ENCODE measurements at regions not wholly inside any gene's neighbourhood (a gene's known extent, or its start where the extent isn't known, plus 50 kb on each side); places are given as distances from the start of the nearest gene placed in this dataset.

DNA sequence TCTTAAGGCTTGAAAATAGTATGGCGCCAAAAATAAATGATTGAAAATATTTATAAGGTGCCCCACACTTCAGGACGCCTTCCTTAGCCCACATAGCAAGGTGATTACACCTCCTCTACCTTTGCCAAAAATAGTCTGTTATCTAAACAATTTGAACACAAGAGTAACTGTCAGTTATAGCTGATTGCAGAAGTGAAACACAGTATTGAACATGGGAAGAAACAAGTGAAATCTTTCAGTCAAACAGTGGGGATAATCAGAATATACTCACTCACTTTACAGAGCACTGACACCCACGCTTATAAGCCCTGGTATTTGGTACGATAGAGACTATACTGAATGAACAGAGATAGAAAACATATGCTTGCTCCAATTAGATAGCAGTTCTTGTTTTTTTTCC is 203.1 kb downstream of the RAB38 start:
- H3K36me3 ChIP-seq (ENCODE audit: insufficient read depth, insufficient read length, low read length): no peaks in the 10 kb centered on the region
- H3K4me1 ChIP-seq (ENCODE audit: insufficient read depth, insufficient read length): peaks cover 2% of the 10 kb centered on the region
- no peak overlapping the region for H3K9ac ChIP-seq (ENCODE audit: insufficient read length, low read depth)
- DNase-seq (ENCODE audit: low read depth, low spot score): no peak
- no peaks in the 10 kb centered on the region for H3K27me3 ChIP-seq (ENCODE audit: insufficient read depth, insufficient read length)
- H3K4me3 ChIP-seq (ENCODE audit: insufficient read length, low read depth): no peak overlapping the region
- H3K9me3 ChIP-seq (ENCODE audit: insufficient read depth, low read length): no peaks in the 10 kb centered on the region
- no peak for TF ChIP-seq YY1 (IDR thresholded peaks at IDR 0.05; ENCODE audit: insufficient read depth, insufficient read length)
- TF ChIP-seq ZNF274 (IDR thresholded peaks at IDR 0.05; ENCODE audit: low read depth, low read length): no peak
- TF ChIP-seq SUZ12 (IDR thresholded peaks at IDR 0.05; ENCODE audit: extremely low read depth, insufficient read depth, insufficient read length): no peak

DNA sequence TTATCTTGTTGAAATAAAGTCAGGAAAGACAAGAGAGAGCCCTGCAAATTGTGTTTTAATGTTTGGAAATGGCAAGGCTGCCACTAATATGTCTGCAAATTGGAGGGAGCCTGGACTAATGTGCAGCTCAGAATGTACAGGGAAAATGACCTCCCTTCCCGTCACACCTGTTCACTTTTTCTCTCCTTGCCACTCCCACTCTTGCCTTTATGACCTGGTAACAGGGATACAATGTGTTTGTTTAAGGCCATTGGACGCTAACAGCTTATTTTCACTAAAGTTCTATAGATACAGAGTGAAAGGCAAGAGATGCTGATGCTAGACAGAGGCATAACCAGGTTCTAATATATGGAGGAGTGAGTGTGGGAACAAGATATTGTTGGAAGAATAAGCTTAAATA is 203.9 kb downstream of the RAB38 start:
- H3K4me1 ChIP-seq (ENCODE audit: insufficient read depth, insufficient read length): peaks cover 2% of the 10 kb centered on the region
- no peak for TF ChIP-seq SUZ12 (IDR thresholded peaks at IDR 0.05; ENCODE audit: extremely low read depth, insufficient read depth, insufficient read length)
- TF ChIP-seq ZNF274 (IDR thresholded peaks at IDR 0.05; ENCODE audit: low read depth, low read length): no peak
- TF ChIP-seq YY1 (IDR thresholded peaks at IDR 0.05; ENCODE audit: insufficient read depth, insufficient read length): no peak
- H3K36me3 ChIP-seq (ENCODE audit: insufficient read depth, insufficient read length, low read length): no peaks in the 10 kb centered on the region
- H3K9me3 ChIP-seq (ENCODE audit: insufficient read depth, low read length): no peaks in the 10 kb centered on the region
- H3K9ac ChIP-seq (ENCODE audit: insufficient read length, low read depth): no peak overlapping the region
- H3K4me3 ChIP-seq (ENCODE audit: insufficient read length, low read depth): no peak overlapping the region
- no peaks in the 10 kb centered on the region for H3K27me3 ChIP-seq (ENCODE audit: insufficient read depth, insufficient read length)
- DNase-seq (ENCODE audit: low read depth, low spot score): no peak

DNA sequence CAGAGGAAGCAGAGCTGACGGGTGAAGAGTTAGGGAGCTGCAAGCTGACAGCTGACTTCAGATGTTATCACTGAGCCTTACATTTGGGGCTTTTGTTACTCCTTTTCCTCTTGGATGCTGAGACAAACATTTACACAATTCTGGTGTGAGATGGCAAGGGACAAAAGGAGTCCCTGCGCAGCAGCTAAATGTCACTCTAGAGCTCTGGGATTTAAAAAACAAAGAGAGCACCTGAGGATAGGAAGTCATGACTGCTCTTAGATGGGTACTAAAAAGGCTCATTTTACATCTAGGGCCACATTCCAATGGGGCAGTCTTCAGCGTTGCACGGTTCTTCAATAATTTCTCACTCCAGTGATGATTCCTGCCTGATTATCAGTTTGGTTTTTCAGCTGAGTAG is 204.5 kb downstream of the RAB38 start:
- H3K4me3 ChIP-seq (ENCODE audit: insufficient read length, low read depth): no peak overlapping the region
- no peak for DNase-seq (ENCODE audit: low read depth, low spot score)
- no peaks in the 10 kb centered on the region for H3K27me3 ChIP-seq (ENCODE audit: insufficient read depth, insufficient read length)
- no peak overlapping the region for H3K9ac ChIP-seq (ENCODE audit: insufficient read length, low read depth)
- no peak for TF ChIP-seq SUZ12 (IDR thresholded peaks at IDR 0.05; ENCODE audit: extremely low read depth, insufficient read depth, insufficient read length)
- TF ChIP-seq ZNF274 (IDR thresholded peaks at IDR 0.05; ENCODE audit: low read depth, low read length): no peak
- no peak for TF ChIP-seq YY1 (IDR thresholded peaks at IDR 0.05; ENCODE audit: insufficient read depth, insufficient read length)
- peaks cover 2% of the 10 kb centered on the region for H3K4me1 ChIP-seq (ENCODE audit: insufficient read depth, insufficient read length)
- no peaks in the 10 kb centered on the region for H3K9me3 ChIP-seq (ENCODE audit: insufficient read depth, low read length)
- H3K36me3 ChIP-seq (ENCODE audit: insufficient read depth, insufficient read length, low read length): no peaks in the 10 kb centered on the region

DNA sequence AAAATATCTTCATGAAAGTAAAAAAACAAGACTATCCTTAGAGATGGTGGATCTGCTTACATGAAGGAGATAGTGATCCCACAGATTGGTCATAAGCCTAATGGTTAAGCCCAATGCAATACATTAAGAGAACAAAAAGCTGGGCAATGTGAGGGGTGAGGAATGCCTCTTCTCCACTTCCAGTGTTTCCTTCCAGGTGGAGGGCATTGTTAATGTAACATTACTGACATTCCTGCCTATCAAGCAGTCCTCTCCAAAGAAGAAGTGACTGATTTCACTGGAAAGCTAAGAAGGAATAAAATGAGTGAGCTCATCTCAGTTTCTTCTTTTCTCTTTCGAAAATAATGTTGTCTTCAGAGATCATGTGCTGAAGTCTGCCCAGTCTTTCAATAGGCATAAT is 207.8 kb downstream of the RAB38 start:
- no peaks in the 10 kb centered on the region for H3K27me3 ChIP-seq (ENCODE audit: insufficient read depth, insufficient read length)
- H3K36me3 ChIP-seq (ENCODE audit: insufficient read depth, insufficient read length, low read length): no peaks in the 10 kb centered on the region
- peak; percentile 55 for DNase-seq (ENCODE audit: low read depth, low spot score)
- H3K9ac ChIP-seq (ENCODE audit: insufficient read length, low read depth): no peak overlapping the region
- no peaks in the 10 kb centered on the region for H3K9me3 ChIP-seq (ENCODE audit: insufficient read depth, low read length)
- H3K4me1 ChIP-seq (ENCODE audit: insufficient read depth, insufficient read length): peaks cover 2% of the 10 kb centered on the region
- no peak overlapping the region for H3K4me3 ChIP-seq (ENCODE audit: insufficient read length, low read depth)
- TF ChIP-seq SUZ12 (IDR thresholded peaks at IDR 0.05; ENCODE audit: extremely low read depth, insufficient read depth, insufficient read length) (no peak), YY1 (IDR thresholded peaks at IDR 0.05; ENCODE audit: insufficient read depth, insufficient read length) (no peak), ZNF274 (IDR thresholded peaks at IDR 0.05; ENCODE audit: low read depth, low read length) (no peak)

DNA sequence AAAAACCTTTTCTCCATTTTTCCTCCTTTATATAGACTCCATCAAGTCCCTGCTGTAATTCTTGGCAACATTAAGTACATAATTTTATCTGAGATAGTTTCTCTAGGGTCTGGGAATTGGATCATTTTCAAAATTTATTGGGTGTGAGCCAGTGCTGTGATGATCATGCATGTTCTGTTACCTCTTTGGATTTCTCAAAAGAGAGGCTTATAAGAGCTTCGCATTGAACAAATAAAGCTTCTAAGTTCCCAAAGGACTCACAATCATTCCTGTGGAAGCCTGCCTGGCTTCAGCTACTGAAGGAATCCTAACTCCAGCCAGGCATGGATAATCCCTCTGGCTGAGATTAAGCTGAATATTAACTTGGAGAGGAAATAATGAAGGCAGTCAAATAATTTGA is 208.5 kb downstream of the RAB38 start:
- Histone ChIP-seq H3K9me3 (ENCODE audit: insufficient read depth, low read length) (no peaks in the 10 kb centered on the region), H3K36me3 (ENCODE audit: insufficient read depth, insufficient read length, low read length) (no peaks in the 10 kb centered on the region), H3K9ac (ENCODE audit: insufficient read length, low read depth) (no peak overlapping the region), H3K4me1 (ENCODE audit: insufficient read depth, insufficient read length) (peaks cover 2% of the 10 kb centered on the region), H3K27me3 (ENCODE audit: insufficient read depth, insufficient read length) (no peaks in the 10 kb centered on the region), H3K4me3 (ENCODE audit: insufficient read length, low read depth) (no peak overlapping the region)
- TF ChIP-seq ZNF274 (IDR thresholded peaks at IDR 0.05; ENCODE audit: low read depth, low read length) (no peak), SUZ12 (IDR thresholded peaks at IDR 0.05; ENCODE audit: extremely low read depth, insufficient read depth, insufficient read length) (no peak), YY1 (IDR thresholded peaks at IDR 0.05; ENCODE audit: insufficient read depth, insufficient read length) (no peak)
- no peak for DNase-seq (ENCODE audit: low read depth, low spot score)

- no peak for DNase-seq (ENCODE audit: low read depth, low spot score)
- Histone ChIP-seq H3K4me1 (ENCODE audit: insufficient read depth, insufficient read length) (peaks cover 2% of the 10 kb centered on the region), H3K9ac (ENCODE audit: insufficient read length, low read depth) (no peak overlapping the region), H3K36me3 (ENCODE audit: insufficient read depth, insufficient read length, low read length) (no peaks in the 10 kb centered on the region), H3K27me3 (ENCODE audit: insufficient read depth, insufficient read length) (no peaks in the 10 kb centered on the region), H3K4me3 (ENCODE audit: insufficient read length, low read depth) (no peak overlapping the region), H3K9me3 (ENCODE audit: insufficient read depth, low read length) (no peaks in the 10 kb centered on the region)
- TF ChIP-seq SUZ12 (IDR thresholded peaks at IDR 0.05; ENCODE audit: extremely low read depth, insufficient read depth, insufficient read length): no peak
Observed at GRCh38 chr11:87966216-87966615, 209.0 kb downstream of the RAB38 start.

GRCh38 chr11:87961606-87962005 is 213.6 kb downstream of the RAB38 start:
- TF ChIP-seq ZNF274 (IDR thresholded peaks at IDR 0.05; ENCODE audit: low read depth, low read length): no peak
- no peak for TF ChIP-seq SUZ12 (IDR thresholded peaks at IDR 0.05; ENCODE audit: extremely low read depth, insufficient read depth, insufficient read length)
- TF ChIP-seq YY1 (IDR thresholded peaks at IDR 0.05; ENCODE audit: insufficient read depth, insufficient read length): no peak
- no peaks in the 10 kb centered on the region for H3K9me3 ChIP-seq (ENCODE audit: insufficient read depth, low read length)
- H3K4me1 ChIP-seq (ENCODE audit: insufficient read depth, insufficient read length): no peaks in the 10 kb centered on the region
- no peak overlapping the region for H3K4me3 ChIP-seq (ENCODE audit: insufficient read length, low read depth)
- no peak overlapping the region for H3K9ac ChIP-seq (ENCODE audit: insufficient read length, low read depth)
- no peak for DNase-seq (ENCODE audit: low read depth, low spot score)
- no peaks in the 10 kb centered on the region for H3K27me3 ChIP-seq (ENCODE audit: insufficient read depth, insufficient read length)
- H3K36me3 ChIP-seq (ENCODE audit: insufficient read depth, insufficient read length, low read length): no peaks in the 10 kb centered on the region

- no peak overlapping the region for H3K9ac ChIP-seq (ENCODE audit: insufficient read length, low read depth)
- H3K4me1 ChIP-seq (ENCODE audit: insufficient read depth, insufficient read length): no peaks in the 10 kb centered on the region
- no peak overlapping the region for H3K4me3 ChIP-seq (ENCODE audit: insufficient read length, low read depth)
- H3K27me3 ChIP-seq (ENCODE audit: insufficient read depth, insufficient read length): no peaks in the 10 kb centered on the region
- H3K36me3 ChIP-seq (ENCODE audit: insufficient read depth, insufficient read length, low read length): no peaks in the 10 kb centered on the region
- DNase-seq (ENCODE audit: low read depth, low spot score): no peak
- no peak for TF ChIP-seq SUZ12 (IDR thresholded peaks at IDR 0.05; ENCODE audit: extremely low read depth, insufficient read depth, insufficient read length)
- TF ChIP-seq ZNF274 (IDR thresholded peaks at IDR 0.05; ENCODE audit: low read depth, low read length): no peak
- no peak for TF ChIP-seq YY1 (IDR thresholded peaks at IDR 0.05; ENCODE audit: insufficient read depth, insufficient read length)
- H3K9me3 ChIP-seq (ENCODE audit: insufficient read depth, low read length): no peaks in the 10 kb centered on the region
Observed at GRCh38 chr11:87957961-87958360, 217.3 kb downstream of the RAB38 start.
